Ovary (tissue), 3 donors: ENCODE measurements at regions not wholly inside any gene's neighbourhood (a gene's known extent, or its start where the extent isn't known, plus 50 kb on each side); places are given as distances from the start of the nearest gene placed in this dataset.

Source experiments
- CTCF ChIP-seq, 3 donors: fragments of 450-650 bp in 2 of 3; fragments of 200-600 bp in 1 of 3; IDR thresholded peaks; one replicate each; pipeline versions ENCODE4 v1.5.1 to v1.8.0; 2016 to 2022; ENCODE audit warnings: antibody characterized with exemption in 3 of 3, mild to moderate bottlenecking in 1 of 3
- EP300 ChIP-seq: sonication (generic); formaldehyde crosslinking; IDR thresholded peaks from one replicate; pipeline ENCODE4 v1.6.1; 2017; ENCODE audit warnings: antibody characterized with exemption
- POLR2A ChIP-seq: fragments of 450-650 bp; IDR thresholded peaks from one replicate; pipeline ENCODE4 v1.6.1; 2017; ENCODE audit warnings: antibody characterized with exemption, mild to moderate bottlenecking, moderate library complexity
- donor health status: DM: no; HTN: no; CAD: no.

DNA sequence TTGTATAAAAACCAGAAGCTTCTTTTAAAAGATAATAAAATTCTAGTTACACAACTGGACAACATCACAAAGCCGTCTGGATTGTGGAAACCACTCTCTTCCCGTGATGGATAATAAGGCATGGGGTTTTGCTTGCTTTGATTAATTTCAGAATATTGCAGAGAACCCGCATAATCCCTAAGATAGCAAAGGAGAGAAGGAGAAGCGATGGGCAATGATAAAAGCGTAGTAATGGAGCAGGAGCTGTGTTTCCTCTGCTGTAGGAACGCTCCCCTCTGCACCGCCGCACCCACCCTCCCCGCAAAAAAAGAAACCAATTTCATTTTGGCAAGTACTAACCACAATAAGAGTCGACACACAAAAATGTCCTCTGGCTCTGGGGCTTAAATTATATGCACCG is 340.9 kb upstream of the PSMD7 start:
- TF ChIP-seq CTCF (IDR thresholded peaks at IDR 0.05) (no peak), POLR2A (no peak), EP300 (no peak)
